Stimulated activated CD4-positive, alpha-beta T cell treated with anti-CD3 and anti-CD28 coated beads, TNF-alpha, amount 100 ng/mL, for 1 hour (primary cell): ENCODE measurements at regions not wholly inside any gene's neighbourhood (a gene's known extent, or its start where the extent isn't known, plus 50 kb on each side); places are given as distances from the start of the nearest gene placed in this dataset.

Source experiments
- DNase-seq, 3 donors: peaks; one replicate each; pipeline ENCODE4 v3.0.0-alpha.2; 2020; ENCODE audit warnings: low read depth in 3 of 3, low spot score in 1 of 3

GRCh38 chr12:107616941-107617340, 68.7 kb upstream of the PWP1 start:
- no peak for DNase-seq

- no peak for DNase-seq
These were observed 67.5 kb upstream of the PWP1 start for GRCh38 chr12:107618106-107618505.

GRCh38 chr12:107619831-107620230, 65.8 kb upstream of the PWP1 start:
- no peak for DNase-seq

- no peak for DNase-seq
These were observed 63.6 kb upstream of the PWP1 start for GRCh38 chr12:107622001-107622400.

- no peak for DNase-seq
These were observed 61.1 kb upstream of the PWP1 start for GRCh38 chr12:107624493-107624892.

- no peak for DNase-seq
These were observed 53.9 kb upstream of the PWP1 start for GRCh38 chr12:107631715-107632114.

GRCh38 chr12:107632246-107632645, 53.4 kb upstream of the PWP1 start:
- DNase-seq = no peak

GRCh38 chr12:107634530-107634929, 51.1 kb upstream of the PWP1 start:
- no peak for DNase-seq

- DNase-seq = no peak
These were observed 50.5 kb upstream of the PWP1 start for GRCh38 chr12:107635139-107635538.
